Neural cell (in vitro differentiated cells): ENCODE measurements at regions not wholly inside any gene's neighbourhood (a gene's known extent, or its start where the extent isn't known, plus 50 kb on each side); places are given as distances from the start of the nearest gene placed in this dataset.

ENCODE experiments used
- H2AFZ ChIP-seq: fragments of 200-600, 300-800 bp; sonication (generic), shearing (Covaris generic); 2 replicates; pipeline ENCODE4 v1.6.0; 2014; ENCODE audit warnings: low read depth, mild to moderate bottlenecking, antibody characterized with exemption, low read length, moderate library complexity
- H3F3A ChIP-seq: fragments of 200-600 bp; shearing (Covaris generic); 2 replicates; pipeline ENCODE4 v1.6.1; 2016; ENCODE audit warnings: mild to moderate bottlenecking, moderate library complexity, mixed read lengths, antibody characterized with exemption, low read length; ENCODE audit not compliant: insufficient read depth, poor library complexity, severe bottlenecking
- H3K27ac ChIP-seq: fragments of 200-600, 300-800 bp; sonication (generic), shearing (Covaris generic); 2 replicates; pipeline ENCODE4 v1.5.1; 2014; ENCODE audit warnings: mild to moderate bottlenecking, low read length, moderate library complexity
- H3K27me3 ChIP-seq: fragments of 300-800, 200-600 bp; sonication (generic), shearing (Covaris generic); 2 replicates; pipeline ENCODE4 v1.6.0; 2014; ENCODE audit warnings: mild to moderate bottlenecking, low read depth, low read length, moderate library complexity; ENCODE audit not compliant: insufficient read depth
- H3K36me3 ChIP-seq: fragments of 300-800, 200-600 bp; sonication (generic), shearing (Covaris generic); 2 replicates; pipeline ENCODE4 v1.5.1; 2014; ENCODE audit warnings: mild to moderate bottlenecking, antibody characterized with exemption, low read length, moderate library complexity; ENCODE audit not compliant: insufficient read depth
- H3K4me2 ChIP-seq: fragments of 300-800, 200-600 bp; sonication (generic), shearing (Covaris generic); 2 replicates; pipeline ENCODE4 v1.6.0; 2014; ENCODE audit warnings: mild to moderate bottlenecking, low read length
- H3K4me3 ChIP-seq: fragments of 300-800, 200-600 bp; sonication (generic), shearing (Covaris generic); 2 replicates; pipeline ENCODE4 v1.5.1; 2014; ENCODE audit warnings: mild to moderate bottlenecking, low read length, moderate library complexity
- H3K79me2 ChIP-seq: fragments of 200-600 bp; shearing (Covaris generic); replicated peaks from 2 replicates; pipeline ENCODE4 v1.6.0; 2014; ENCODE audit warnings: mild to moderate bottlenecking, low read length, moderate library complexity; ENCODE audit not compliant: insufficient read depth
- H3K9ac ChIP-seq: fragments of 300-800, 200-600 bp; sonication (generic), shearing (Covaris generic); 2 replicates; pipeline ENCODE4 v1.6.1; 2016; ENCODE audit warnings: mild to moderate bottlenecking, low read length, mixed read lengths
- H3K9me2 ChIP-seq: fragments of 200-600 bp; shearing (Covaris generic); 2 replicates; pipeline ENCODE4 v1.6.1; 2016; ENCODE audit warnings: mild to moderate bottlenecking, low read length, mixed read lengths; ENCODE audit not compliant: insufficient read depth
- H3K9me3 ChIP-seq: fragments of 200-600, 300-800 bp; sonication (generic), shearing (Covaris generic); 2 replicates; pipeline ENCODE4 v1.6.1; 2016; ENCODE audit warnings: mild to moderate bottlenecking, mixed run types, low read length, moderate library complexity, mixed read lengths
- H4K20me1 ChIP-seq: fragments of 200-600 bp; shearing (Covaris generic); 2 replicates; pipeline ENCODE4 v1.6.1; 2016; ENCODE audit warnings: mild to moderate bottlenecking, mixed run types; ENCODE audit not compliant: insufficient read depth
- CTCF ChIP-seq: fragments of 450-650 bp; IDR thresholded peaks from 2 replicates; pipeline ENCODE4 v1.5.1; 2014; ENCODE audit warnings: antibody characterized with exemption, mild to moderate bottlenecking, moderate library complexity; ENCODE audit not compliant: poor library complexity, severe bottlenecking
- EP300 ChIP-seq: fragments of 450-650 bp; conservative IDR thresholded peaks from 2 replicates; pipeline ENCODE4 v1.6.1; 2014; ENCODE audit warnings: antibody characterized with exemption, mild to moderate bottlenecking, moderate library complexity; ENCODE audit not compliant: poor library complexity, severe bottlenecking
- EZH2 ChIP-seq: fragments of 200-600, 300-800 bp; shearing (Covaris generic), sonication (generic); IDR thresholded peaks from 2 replicates; pipeline ENCODE4 v1.6.1; 2014; ENCODE audit warnings: antibody characterized with exemption, low read length, borderline replicate concordance, mild to moderate bottlenecking; ENCODE audit not compliant: insufficient read depth, poor library complexity, severe bottlenecking
- MXI1 ChIP-seq: fragments of 450-650 bp; conservative IDR thresholded peaks from 2 replicates; pipeline ENCODE4 v1.6.1; 2014; ENCODE audit warnings: antibody characterized with exemption, mild to moderate bottlenecking; ENCODE audit not compliant: poor library complexity, severe bottlenecking
- POLR2AphosphoS5 ChIP-seq: IDR thresholded peaks from 2 replicates; pipeline ENCODE4 v1.6.1; 2012
- RAD21 ChIP-seq: fragments of 450-650 bp; conservative IDR thresholded peaks from 2 replicates; pipeline ENCODE4 v1.6.1; 2014; ENCODE audit warnings: antibody characterized with exemption, mild to moderate bottlenecking, moderate library complexity
- SMC3 ChIP-seq: fragments of 450-650 bp; conservative IDR thresholded peaks from 2 replicates; pipeline ENCODE4 v1.6.1; 2014; ENCODE audit warnings: antibody characterized with exemption, mild to moderate bottlenecking, moderate library complexity; ENCODE audit not compliant: poor library complexity
- TAF1 ChIP-seq: IDR thresholded peaks from 2 replicates; pipeline ENCODE4 v1.6.1; 2012; ENCODE audit warnings: low read depth
- TF ChIP-seq, protein P1 (sequence below): IDR thresholded peaks from 2 replicates; pipeline ENCODE4 v1.6.1; 2012; ENCODE audit warnings: borderline replicate concordance

- Histone ChIP-seq H3K36me3 (no peaks in the 10 kb centered on the region), H2AFZ (no peak overlapping the region), H3K4me2 (no peak overlapping the region), H3K9me3 (no peaks in the 10 kb centered on the region), H3K4me3 (no peak overlapping the region), H4K20me1 (no peaks in the 10 kb centered on the region), H3F3A (no peaks in the 10 kb centered on the region), H3K27ac (no peak overlapping the region), H3K9ac (no peak overlapping the region), H3K27me3 (no peaks in the 10 kb centered on the region), H3K79me2 (no peaks in the 10 kb centered on the region), H3K9me2 (no peaks in the 10 kb centered on the region)
- no peak for TF ChIP-seq RAD21
- no peak for TF ChIP-seq EZH2
- TF ChIP-seq TAF1, result no peak
- no peak for TF ChIP-seq CTCF
Measured at GRCh38 chr10:106395041-106395749, 769.3 kb downstream of the SORCS1 start.

GRCh38 chr10:106392778-106393177 is 771.7 kb downstream of the SORCS1 start:
- no peaks in the 10 kb centered on the region for H3K79me2 ChIP-seq
- no peaks in the 10 kb centered on the region for H3K27me3 ChIP-seq
- no peak overlapping the region for H2AFZ ChIP-seq
- no peaks in the 10 kb centered on the region for H3K36me3 ChIP-seq
- no peaks in the 10 kb centered on the region for H3K9me3 ChIP-seq
- H3K9me2 ChIP-seq, result no peaks in the 10 kb centered on the region
- no peaks in the 10 kb centered on the region for H3F3A ChIP-seq
- H3K27ac ChIP-seq, result no peak overlapping the region
- no peak overlapping the region for H3K4me3 ChIP-seq
- H4K20me1 ChIP-seq, result no peaks in the 10 kb centered on the region
- H3K4me2 ChIP-seq, result no peak overlapping the region
- TF ChIP-seq, protein P1, sequence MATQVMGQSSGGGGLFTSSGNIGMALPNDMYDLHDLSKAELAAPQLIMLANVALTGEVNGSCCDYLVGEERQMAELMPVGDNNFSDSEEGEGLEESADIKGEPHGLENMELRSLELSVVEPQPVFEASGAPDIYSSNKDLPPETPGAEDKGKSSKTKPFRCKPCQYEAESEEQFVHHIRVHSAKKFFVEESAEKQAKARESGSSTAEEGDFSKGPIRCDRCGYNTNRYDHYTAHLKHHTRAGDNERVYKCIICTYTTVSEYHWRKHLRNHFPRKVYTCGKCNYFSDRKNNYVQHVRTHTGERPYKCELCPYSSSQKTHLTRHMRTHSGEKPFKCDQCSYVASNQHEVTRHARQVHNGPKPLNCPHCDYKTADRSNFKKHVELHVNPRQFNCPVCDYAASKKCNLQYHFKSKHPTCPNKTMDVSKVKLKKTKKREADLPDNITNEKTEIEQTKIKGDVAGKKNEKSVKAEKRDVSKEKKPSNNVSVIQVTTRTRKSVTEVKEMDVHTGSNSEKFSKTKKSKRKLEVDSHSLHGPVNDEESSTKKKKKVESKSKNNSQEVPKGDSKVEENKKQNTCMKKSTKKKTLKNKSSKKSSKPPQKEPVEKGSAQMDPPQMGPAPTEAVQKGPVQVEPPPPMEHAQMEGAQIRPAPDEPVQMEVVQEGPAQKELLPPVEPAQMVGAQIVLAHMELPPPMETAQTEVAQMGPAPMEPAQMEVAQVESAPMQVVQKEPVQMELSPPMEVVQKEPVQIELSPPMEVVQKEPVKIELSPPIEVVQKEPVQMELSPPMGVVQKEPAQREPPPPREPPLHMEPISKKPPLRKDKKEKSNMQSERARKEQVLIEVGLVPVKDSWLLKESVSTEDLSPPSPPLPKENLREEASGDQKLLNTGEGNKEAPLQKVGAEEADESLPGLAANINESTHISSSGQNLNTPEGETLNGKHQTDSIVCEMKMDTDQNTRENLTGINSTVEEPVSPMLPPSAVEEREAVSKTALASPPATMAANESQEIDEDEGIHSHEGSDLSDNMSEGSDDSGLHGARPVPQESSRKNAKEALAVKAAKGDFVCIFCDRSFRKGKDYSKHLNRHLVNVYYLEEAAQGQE, result no peak
- TF ChIP-seq POLR2AphosphoS5, result no peak
- TF ChIP-seq TAF1, result no peak
- no peak overlapping the region for H3K9ac ChIP-seq

GRCh38 chr10:106387063-106387462 is 777.4 kb downstream of the SORCS1 start:
- no peaks in the 10 kb centered on the region for H3K27me3 ChIP-seq
- H3K9ac ChIP-seq, result no peak overlapping the region
- H3K4me3 ChIP-seq, result no peak overlapping the region
- no peaks in the 10 kb centered on the region for H3F3A ChIP-seq
- H3K79me2 ChIP-seq, result no peaks in the 10 kb centered on the region
- H3K9me2 ChIP-seq, result no peaks in the 10 kb centered on the region
- TF ChIP-seq MXI1 (no peak), CTCF (no peak), EZH2 (no peak), POLR2AphosphoS5 (no peak), SMC3 (no peak), EP300 (no peak), TAF1 (no peak), RAD21 (no peak)
- TF ChIP-seq, protein P1, result no peak
- no peaks in the 10 kb centered on the region for H3K36me3 ChIP-seq
- H3K4me2 ChIP-seq, result no peak overlapping the region
- H3K27ac ChIP-seq, result no peak overlapping the region
- no peak overlapping the region for H2AFZ ChIP-seq
- H3K9me3 ChIP-seq, result no peaks in the 10 kb centered on the region
- H4K20me1 ChIP-seq, result no peaks in the 10 kb centered on the region
